Retinal pigment epithelial cell (primary cell): ENCODE measurements at regions not wholly inside any gene's neighbourhood (a gene's known extent, or its start where the extent isn't known, plus 50 kb on each side); places are given as distances from the start of the nearest gene placed in this dataset.

Experiments
- DNase-seq: peaks from one replicate; pipeline ENCODE4 v3.0.0-alpha.2; 2010; ENCODE audit warnings: low read depth
- H3K4me3 ChIP-seq: 2 replicates; pipeline ENCODE4 v1.5.1; 2011; ENCODE audit warnings: mild to moderate bottlenecking, low read length, control low read depth, moderate library complexity
- CTCF ChIP-seq: conservative IDR thresholded peaks from 2 replicates; pipeline ENCODE4 v1.5.1; 2011; ENCODE audit warnings: low read depth, low read length, control low read depth, inconsistent platforms

GRCh38 chr7:81887098-81888090, 117.5 kb upstream of the HGF start:
- TF ChIP-seq CTCF: no peak
- DNase-seq: no peak
- H3K4me3 ChIP-seq: no peak overlapping the region

GRCh38 chr7:81886211-81886764, 116.4 kb upstream of the HGF start:
- TF ChIP-seq CTCF: no peak
- DNase-seq: no peak
- H3K4me3 ChIP-seq: no peak overlapping the region

- no peak for DNase-seq
- H3K4me3 ChIP-seq: no peak overlapping the region
- TF ChIP-seq CTCF: no peak
Measured at GRCh38 chr7:81884817-81885216, 115.0 kb upstream of the HGF start.

GRCh38 chr7:81883801-81884393, 114.0 kb upstream of the HGF start:
- DNase-seq: no peak
- no peak overlapping the region for H3K4me3 ChIP-seq
- TF ChIP-seq CTCF: no peak

GRCh38 chr7:81882086-81882485, 112.2 kb upstream of the HGF start:
- TF ChIP-seq CTCF: no peak
- H3K4me3 ChIP-seq: no peak overlapping the region
- DNase-seq: no peak

- no peak for DNase-seq
- no peak for TF ChIP-seq CTCF
Measured at GRCh38 chr7:81877890-81878289, 108.0 kb upstream of the HGF start.

GRCh38 chr7:81873559-81873958, 103.7 kb upstream of the HGF start:
- no peak for DNase-seq
- no peak for TF ChIP-seq CTCF
- no peak overlapping the region for H3K4me3 ChIP-seq

More at GRCh38 chr7:81877890-81878289, 108.0 kb upstream of the HGF start:
- no peak overlapping the region for H3K4me3 ChIP-seq
